ENCODE measurements at regions not wholly inside any gene's neighbourhood (a gene's known extent, or its start where the extent isn't known, plus 50 kb on each side); places are given as distances from the start of the nearest gene placed in this dataset.

GRCh38 chr16:82562183-82562683 lies 64.5 kb upstream of the CDH13 start:
- Histone ChIP-seq H3K27ac (ENCODE audit: low read depth in 1 of 2, low read length in 2 of 2) (no peak overlapping the region), H2AFZ (ENCODE audit: insufficient read depth, low read depth, low read length, poor library complexity, severe bottlenecking) (no peak overlapping the region), H3K4me1 (ENCODE audit: control insufficient read depth in 1 of 2, insufficient read depth in 2 of 2, low read length in 2 of 2) (no peaks in the 10 kb centered on the region), H3K79me2 (ENCODE audit: insufficient read depth, low read length) (no peaks in the 10 kb centered on the region), H3K9me3 (replicated peaks in 1 of 2; ENCODE audit: control insufficient read depth in 1 of 2, insufficient read depth in 1 of 2, low read length in 2 of 2) (no peaks in the 10 kb centered on the region), H3K27me3 (ENCODE audit: control insufficient read depth in 2 of 2, insufficient read depth in 2 of 2, low read length in 2 of 2) (no peaks in the 10 kb centered on the region), H3K36me3 (replicated peaks in 1 of 2; ENCODE audit: control insufficient read depth in 1 of 2, insufficient read depth in 2 of 2, low read length in 2 of 2) (no peaks in the 10 kb centered on the region), H3K9ac (ENCODE audit: insufficient read depth, low read length, poor library complexity, severe bottlenecking) (no peak overlapping the region), H4K20me1 (ENCODE audit: insufficient read depth, low read length) (no peaks in the 10 kb centered on the region), H3K4me3 (replicated peaks in 1 of 3; ENCODE audit: low read depth in 2 of 3, low read length in 3 of 3) (no peak overlapping the region), H3K4me2 (replicated peaks; ENCODE audit: extremely low read depth, low read length, poor library complexity, severe bottlenecking) (no peak overlapping the region)
- Mint-ChIP-seq H3K9me3 (peaks cover 0 to 9% (median 2%) of the 10 kb centered on the region in 7 donors), H3K27ac (no peak overlapping the region), H3K36me3 (no peaks in the 10 kb centered on the region), H3K4me1 (no peaks in the 10 kb centered on the region), H3K27me3 (ENCODE audit: low read depth in 3 of 3) (peaks cover 0 to 2% (median 0%) of the 10 kb centered on the region in 3 donors), H3K4me3 (no peak overlapping the region)
- TF ChIP-seq, protein P1, sequence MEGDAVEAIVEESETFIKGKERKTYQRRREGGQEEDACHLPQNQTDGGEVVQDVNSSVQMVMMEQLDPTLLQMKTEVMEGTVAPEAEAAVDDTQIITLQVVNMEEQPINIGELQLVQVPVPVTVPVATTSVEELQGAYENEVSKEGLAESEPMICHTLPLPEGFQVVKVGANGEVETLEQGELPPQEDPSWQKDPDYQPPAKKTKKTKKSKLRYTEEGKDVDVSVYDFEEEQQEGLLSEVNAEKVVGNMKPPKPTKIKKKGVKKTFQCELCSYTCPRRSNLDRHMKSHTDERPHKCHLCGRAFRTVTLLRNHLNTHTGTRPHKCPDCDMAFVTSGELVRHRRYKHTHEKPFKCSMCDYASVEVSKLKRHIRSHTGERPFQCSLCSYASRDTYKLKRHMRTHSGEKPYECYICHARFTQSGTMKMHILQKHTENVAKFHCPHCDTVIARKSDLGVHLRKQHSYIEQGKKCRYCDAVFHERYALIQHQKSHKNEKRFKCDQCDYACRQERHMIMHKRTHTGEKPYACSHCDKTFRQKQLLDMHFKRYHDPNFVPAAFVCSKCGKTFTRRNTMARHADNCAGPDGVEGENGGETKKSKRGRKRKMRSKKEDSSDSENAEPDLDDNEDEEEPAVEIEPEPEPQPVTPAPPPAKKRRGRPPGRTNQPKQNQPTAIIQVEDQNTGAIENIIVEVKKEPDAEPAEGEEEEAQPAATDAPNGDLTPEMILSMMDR (IDR thresholded peaks at IDR 0.05), result no peak
- WGBS (ENCODE audit: insufficient coverage), result 100% methylated on average over 1 of the region's 4 CpGs
- intact Hi-C loops (cut with micrococcal nuclease), result no loop called here
- DNase-seq, result no peak

GRCh38 chr16:82560805-82561325 lies 65.9 kb upstream of the CDH13 start:
- H3K4me3 Mint-ChIP-seq, result no peak overlapping the region
- Histone ChIP-seq H3K36me3 (replicated peaks in 1 of 2; ENCODE audit: control insufficient read depth in 1 of 2, insufficient read depth in 2 of 2, low read length in 2 of 2) (no peaks in the 10 kb centered on the region), H3K27me3 (ENCODE audit: control insufficient read depth in 2 of 2, insufficient read depth in 2 of 2, low read length in 2 of 2) (no peaks in the 10 kb centered on the region), H3K27ac (ENCODE audit: low read depth in 1 of 2, low read length in 2 of 2) (no peak overlapping the region), H3K9me3 (replicated peaks in 1 of 2; ENCODE audit: control insufficient read depth in 1 of 2, insufficient read depth in 1 of 2, low read length in 2 of 2) (no peaks in the 10 kb centered on the region), H4K20me1 (ENCODE audit: insufficient read depth, low read length) (no peaks in the 10 kb centered on the region), H3K4me1 (ENCODE audit: control insufficient read depth in 1 of 2, insufficient read depth in 2 of 2, low read length in 2 of 2) (no peaks in the 10 kb centered on the region), H3K9ac (ENCODE audit: insufficient read depth, low read length, poor library complexity, severe bottlenecking) (no peak overlapping the region), H3K79me2 (ENCODE audit: insufficient read depth, low read length) (no peaks in the 10 kb centered on the region), H2AFZ (ENCODE audit: insufficient read depth, low read depth, low read length, poor library complexity, severe bottlenecking) (no peak overlapping the region), H3K4me2 (replicated peaks; ENCODE audit: extremely low read depth, low read length, poor library complexity, severe bottlenecking) (no peak overlapping the region), H3K4me3 (replicated peaks in 1 of 3; ENCODE audit: low read depth in 2 of 3, low read length in 3 of 3) (no peak overlapping the region)
- H3K27me3 Mint-ChIP-seq (ENCODE audit: low read depth in 3 of 3), result peaks cover 0 to 2% (median 0%) of the 10 kb centered on the region in 3 donors
- H3K36me3 Mint-ChIP-seq, result no peaks in the 10 kb centered on the region
- 100% methylated on average over 3 of the region's 7 CpGs for WGBS (ENCODE audit: insufficient coverage)
- H3K4me1 Mint-ChIP-seq, result no peaks in the 10 kb centered on the region
- intact Hi-C loops (cut with micrococcal nuclease), result no loop called here
- H3K27ac Mint-ChIP-seq, result no peak overlapping the region
- H3K9me3 Mint-ChIP-seq, result peaks cover 0 to 9% (median 2%) of the 10 kb centered on the region in 7 donors
- no peak for DNase-seq
- TF ChIP-seq, protein P1 (IDR thresholded peaks at IDR 0.05), result no peak

All from CD14-positive monocyte (primary cell).